ENCODE measurements at regions not wholly inside any gene's neighbourhood (a gene's known extent, or its start where the extent isn't known, plus 50 kb on each side); places are given as distances from the start of the nearest gene placed in this dataset.
"Not testable (repeated sequence)": the region's sequence is repeated elsewhere in the genome, so short reads cannot be mapped to it uniquely, and the experiment has no call there.

DNA sequence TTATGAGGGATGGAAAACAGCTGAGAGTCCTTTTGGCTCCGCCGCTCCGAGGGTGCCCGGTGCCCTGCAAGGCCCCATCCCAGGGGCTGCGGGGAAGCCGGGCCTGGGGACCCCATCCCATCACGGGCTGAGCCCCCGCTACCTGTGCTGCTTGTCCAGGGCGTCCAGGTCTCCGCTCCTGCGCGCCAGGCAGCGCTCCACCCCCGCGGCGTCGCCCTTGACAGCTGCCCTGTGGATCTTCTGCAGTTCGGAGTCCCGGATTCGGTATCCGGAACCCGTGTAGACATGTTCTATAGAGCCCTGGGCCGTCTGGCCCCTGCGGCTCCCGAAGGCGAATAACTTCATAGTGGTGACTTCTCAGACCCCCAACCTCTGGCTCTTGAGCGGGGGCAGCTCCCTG is 534.0 kb upstream of the DEFB115 start:
- TF ChIP-seq, protein P1, sequence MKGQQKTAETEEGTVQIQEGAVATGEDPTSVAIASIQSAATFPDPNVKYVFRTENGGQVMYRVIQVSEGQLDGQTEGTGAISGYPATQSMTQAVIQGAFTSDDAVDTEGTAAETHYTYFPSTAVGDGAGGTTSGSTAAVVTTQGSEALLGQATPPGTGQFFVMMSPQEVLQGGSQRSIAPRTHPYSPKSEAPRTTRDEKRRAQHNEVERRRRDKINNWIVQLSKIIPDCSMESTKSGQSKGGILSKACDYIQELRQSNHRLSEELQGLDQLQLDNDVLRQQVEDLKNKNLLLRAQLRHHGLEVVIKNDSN (IDR thresholded peaks at IDR 0.05; ENCODE audit: borderline replicate concordance, extremely low read length, insufficient read depth, low read depth, low read length), result not testable (repeated sequence)
- TF ChIP-seq EGR1 (IDR thresholded peaks at IDR 0.05; ENCODE audit: borderline replicate concordance in 1 of 2, low read depth in 2 of 2, low read length in 2 of 2); HCFC1 (IDR thresholded peaks at IDR 0.05; ENCODE audit: low read length); POLR2A (IDR thresholded peaks at IDR 0.05; ENCODE audit: low read depth, low read length); SPI1 (IDR thresholded peaks at IDR 0.05; ENCODE audit: borderline replicate concordance, insufficient read depth, low read depth, low read length): not testable (repeated sequence)
- TF ChIP-seq, protein P2, sequence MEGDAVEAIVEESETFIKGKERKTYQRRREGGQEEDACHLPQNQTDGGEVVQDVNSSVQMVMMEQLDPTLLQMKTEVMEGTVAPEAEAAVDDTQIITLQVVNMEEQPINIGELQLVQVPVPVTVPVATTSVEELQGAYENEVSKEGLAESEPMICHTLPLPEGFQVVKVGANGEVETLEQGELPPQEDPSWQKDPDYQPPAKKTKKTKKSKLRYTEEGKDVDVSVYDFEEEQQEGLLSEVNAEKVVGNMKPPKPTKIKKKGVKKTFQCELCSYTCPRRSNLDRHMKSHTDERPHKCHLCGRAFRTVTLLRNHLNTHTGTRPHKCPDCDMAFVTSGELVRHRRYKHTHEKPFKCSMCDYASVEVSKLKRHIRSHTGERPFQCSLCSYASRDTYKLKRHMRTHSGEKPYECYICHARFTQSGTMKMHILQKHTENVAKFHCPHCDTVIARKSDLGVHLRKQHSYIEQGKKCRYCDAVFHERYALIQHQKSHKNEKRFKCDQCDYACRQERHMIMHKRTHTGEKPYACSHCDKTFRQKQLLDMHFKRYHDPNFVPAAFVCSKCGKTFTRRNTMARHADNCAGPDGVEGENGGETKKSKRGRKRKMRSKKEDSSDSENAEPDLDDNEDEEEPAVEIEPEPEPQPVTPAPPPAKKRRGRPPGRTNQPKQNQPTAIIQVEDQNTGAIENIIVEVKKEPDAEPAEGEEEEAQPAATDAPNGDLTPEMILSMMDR (IDR thresholded peaks at IDR 0.05 in 2 of 3, conservative IDR thresholded peaks at IDR 0.05 in 1 of 3; ENCODE audit: control insufficient read depth in 2 of 3, extremely low read depth in 1 of 3, insufficient read depth in 1 of 3, low read depth in 3 of 3, low read length in 3 of 3), result not testable (repeated sequence)
